Uterus (tissue), 2 donors: ENCODE measurements at regions not wholly inside any gene's neighbourhood (a gene's known extent, or its start where the extent isn't known, plus 50 kb on each side); places are given as distances from the start of the nearest gene placed in this dataset.
"Not testable (repeated sequence)": the region's sequence is repeated elsewhere in the genome, so short reads cannot be mapped to it uniquely, and the experiment has no call there.

Experiments used
- CTCF ChIP-seq, 4 experiments: fragments of 200-600 bp in 2 of 4; fragments of 450-650 bp in 2 of 4; sonication (generic) in 2 of 4; IDR thresholded peaks; one replicate each; pipeline ENCODE4 v1.5.1; 2016 to 2019; ENCODE audit warnings: antibody characterized with exemption in 4 of 4, mild to moderate bottlenecking in 2 of 4, moderate library complexity in 1 of 4
- POLR2A ChIP-seq, 2 donors: fragments of 450-650 bp; IDR thresholded peaks; one replicate each; pipeline ENCODE4 v1.6.1; 2016; ENCODE audit warnings: antibody characterized with exemption in 2 of 2, mild to moderate bottlenecking in 1 of 2, moderate library complexity in 1 of 2

DNA sequence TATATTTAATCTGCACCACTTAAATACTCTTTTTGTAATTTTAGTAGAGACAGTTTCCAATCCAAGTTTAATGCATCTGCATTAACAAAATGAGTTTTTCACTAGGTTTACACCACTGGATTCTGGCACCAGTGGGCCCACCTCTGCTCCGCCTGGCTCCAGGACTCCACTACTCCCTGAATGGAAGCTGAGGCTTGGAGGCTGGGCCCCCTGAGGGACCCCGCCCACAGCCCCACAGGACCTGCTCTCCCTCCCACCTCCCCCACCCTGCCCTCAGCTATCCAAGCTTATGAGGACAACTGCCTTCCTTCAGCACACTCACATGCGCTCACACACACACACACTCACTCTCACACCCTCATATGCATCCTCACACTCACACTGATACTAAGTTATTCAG, 100.5 kb downstream of the GOLGA6L6 start:
- not testable (repeated sequence) for TF ChIP-seq CTCF, POLR2A (IDR thresholded peaks at IDR 0.05)
